Ishikawa (cell line): ENCODE measurements at regions not wholly inside any gene's neighbourhood (a gene's known extent, or its start where the extent isn't known, plus 50 kb on each side); places are given as distances from the start of the nearest gene placed in this dataset.

Experiments used
- CEBPB ChIP-seq: IDR thresholded peaks from 2 replicates; pipeline ENCODE4 v1.6.1; 2012
- CREB1 ChIP-seq: IDR thresholded peaks from 2 replicates; pipeline ENCODE4 v1.6.1; 2012; ENCODE audit warnings: low read depth
- EGR1 ChIP-seq: IDR thresholded peaks from 2 replicates; pipeline ENCODE4 v1.6.1; 2012
- EP300 ChIP-seq: IDR thresholded peaks from 2 replicates; pipeline ENCODE4 v1.6.1; 2012; ENCODE audit warnings: borderline replicate concordance
- MAX ChIP-seq: IDR thresholded peaks from 2 replicates; pipeline ENCODE4 v1.6.1; 2012
- TAF1 ChIP-seq: IDR thresholded peaks from 2 replicates; pipeline ENCODE4 v1.6.1; 2012; ENCODE audit warnings: low read depth, mild to moderate bottlenecking
- YY1 ChIP-seq: IDR thresholded peaks from 2 replicates; pipeline ENCODE4 v1.6.1; 2012; ENCODE audit warnings: low read depth
- ZBTB7A ChIP-seq: IDR thresholded peaks from 2 replicates; pipeline ENCODE4 v1.6.1; 2012; ENCODE audit warnings: low read depth

DNA sequence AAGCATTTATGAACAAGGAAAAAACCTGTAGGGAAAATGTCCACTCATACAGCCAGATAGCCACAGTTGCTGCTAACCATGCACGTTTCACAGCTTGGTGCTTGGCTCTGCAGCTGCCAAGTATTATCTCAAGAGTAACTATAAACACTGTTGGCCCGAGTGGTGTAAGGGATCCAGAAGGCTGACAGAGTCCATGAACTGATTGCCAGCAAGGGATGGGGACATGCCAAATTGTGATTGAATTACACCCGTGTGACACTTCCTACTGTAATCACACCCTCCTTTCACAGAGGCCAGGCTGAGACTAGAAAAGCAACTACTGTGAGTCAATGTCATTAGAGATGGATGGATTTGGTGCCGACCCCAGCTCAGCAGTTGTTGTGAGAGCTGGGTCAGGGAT, 223.9 kb upstream of the ANKRD50 start:
- TF ChIP-seq EGR1 (no peak), CREB1 (no peak), TAF1 (no peak), MAX (no peak), EP300 (no peak; the same call in 1 of the 2 replicates), CEBPB (no peak), ZBTB7A (no peak), YY1 (no peak)
